GM18868 (cell line): ENCODE measurements at regions not wholly inside any gene's neighbourhood (a gene's known extent, or its start where the extent isn't known, plus 50 kb on each side); places are given as distances from the start of the nearest gene placed in this dataset.

Experiments
- ATAC-seq: cut with Tn5 transposase; IDR thresholded peaks from one replicate; pipeline ENCODE4 v1.9.1; 2021; ENCODE audit warnings: mild to moderate bottlenecking, moderate library complexity; ENCODE audit not compliant: unreplicated experiment

- ATAC-seq, result peak; percentile 88
These were observed 106.2 kb upstream of the NAV3 start for GRCh38 chr12:77724367-77724957.

GRCh38 chr12:77723308-77723707, 107.4 kb upstream of the NAV3 start:
- no peak for ATAC-seq

DNA sequence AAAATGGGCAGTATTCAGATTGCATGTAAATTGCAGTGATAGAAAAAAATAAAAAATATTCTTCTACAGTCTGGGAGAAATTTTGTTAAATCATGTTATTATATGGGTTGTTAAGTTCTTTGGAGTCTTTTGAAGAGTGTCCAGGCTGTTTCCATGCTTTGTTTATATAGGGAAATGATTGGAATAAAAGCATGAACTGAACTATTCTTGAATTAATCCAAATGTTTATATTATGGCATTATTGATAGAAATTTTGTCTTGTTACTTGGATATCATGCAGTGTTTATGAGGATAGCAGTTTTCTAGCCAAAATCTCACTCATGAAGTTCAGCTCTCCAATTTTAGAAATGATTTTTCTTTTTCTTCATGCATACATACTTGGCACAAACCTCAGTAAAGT, 108.2 kb upstream of the NAV3 start:
- ATAC-seq, result no peak

DNA sequence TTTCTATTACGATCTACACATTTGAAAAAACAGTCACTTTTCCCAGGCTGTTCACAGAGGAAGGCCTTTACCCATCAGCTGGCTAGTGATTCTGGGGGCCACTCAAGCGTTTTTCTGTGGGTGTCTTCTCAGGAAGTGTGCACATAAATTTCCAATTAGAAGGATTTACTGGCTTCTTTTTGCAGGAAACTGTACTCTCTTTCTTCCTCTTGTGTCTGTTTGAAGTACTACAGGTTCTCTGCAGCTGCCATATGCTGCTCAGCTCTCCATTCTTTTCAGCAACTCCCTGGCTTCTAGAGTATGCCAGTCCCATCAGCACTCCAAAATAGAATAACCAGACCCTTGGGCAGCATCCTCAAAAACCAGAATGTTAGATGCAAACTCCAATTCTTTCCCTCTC, 110.4 kb upstream of the NAV3 start:
- no peak for ATAC-seq

- ATAC-seq, result no peak
These were observed 120.5 kb upstream of the NAV3 start for GRCh38 chr12:77710209-77710608.

DNA sequence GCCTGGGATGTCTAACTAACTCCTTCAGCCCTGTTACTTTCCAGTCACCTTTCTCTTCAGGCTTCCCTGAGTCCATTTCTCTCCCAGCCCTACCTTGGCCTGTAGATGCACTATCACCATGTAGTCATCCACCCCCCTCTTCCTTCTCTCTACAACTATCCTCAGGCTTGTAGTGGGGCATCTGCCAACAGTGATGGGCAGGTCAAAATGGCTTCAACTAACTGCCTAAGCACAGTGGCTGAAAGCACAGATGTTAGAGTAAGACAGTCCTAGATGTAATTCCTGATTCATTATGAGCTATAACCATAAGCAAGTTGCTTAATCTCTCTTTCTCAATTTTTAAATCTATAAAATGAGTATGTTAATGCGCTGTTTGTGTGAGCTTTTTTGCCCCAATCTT, 133.6 kb upstream of the NAV3 start:
- no peak for ATAC-seq

DNA sequence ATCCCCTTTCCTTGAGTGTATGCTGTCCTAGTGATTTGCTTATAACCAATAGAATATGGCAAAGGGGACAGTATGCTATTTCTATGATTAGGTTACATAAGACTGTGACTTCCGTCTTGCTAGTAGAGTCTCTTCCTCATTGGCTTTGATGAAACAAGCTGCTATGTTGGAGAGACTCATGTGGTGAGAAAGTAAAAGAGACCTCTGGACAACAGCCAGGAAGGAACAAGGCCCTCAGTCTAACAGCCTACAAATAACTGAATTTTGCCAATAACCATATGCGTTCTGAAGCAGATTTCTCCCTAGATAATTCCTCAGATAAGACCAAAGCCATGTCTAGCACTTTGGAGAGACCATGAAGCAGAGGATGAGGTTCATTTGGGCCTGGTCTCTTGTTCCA, 134.5 kb upstream of the NAV3 start:
- ATAC-seq, result no peak

DNA sequence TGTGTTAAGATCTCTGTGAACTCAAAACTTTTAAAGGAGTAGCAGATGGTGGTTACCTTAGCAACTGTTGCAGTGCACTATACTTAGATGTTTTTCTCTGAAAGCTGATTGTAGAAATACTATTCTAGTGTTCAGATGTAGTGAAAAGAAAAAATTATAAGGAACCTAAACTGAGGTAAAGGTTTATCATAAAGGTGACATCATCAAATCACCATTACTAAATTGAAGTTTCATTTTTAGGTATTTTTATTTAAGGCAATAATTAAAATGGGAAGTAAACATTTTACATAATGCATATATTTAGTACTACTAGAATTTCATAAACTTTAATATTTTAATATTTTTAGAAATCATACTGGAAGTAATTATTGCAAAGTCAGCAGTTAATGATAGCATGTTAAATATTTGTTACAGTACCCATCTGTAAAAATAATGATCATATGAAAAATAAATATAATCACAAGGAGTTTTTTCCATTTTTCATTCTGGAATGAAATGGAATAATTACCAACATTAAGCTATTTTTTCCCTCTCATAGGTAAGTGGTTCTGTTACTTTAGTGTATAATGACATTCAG, 141.1 kb upstream of the NAV3 start:
- no peak for ATAC-seq

- no peak for ATAC-seq
These were observed 143.4 kb upstream of the NAV3 start for GRCh38 chr12:77687321-77687720.

DNA sequence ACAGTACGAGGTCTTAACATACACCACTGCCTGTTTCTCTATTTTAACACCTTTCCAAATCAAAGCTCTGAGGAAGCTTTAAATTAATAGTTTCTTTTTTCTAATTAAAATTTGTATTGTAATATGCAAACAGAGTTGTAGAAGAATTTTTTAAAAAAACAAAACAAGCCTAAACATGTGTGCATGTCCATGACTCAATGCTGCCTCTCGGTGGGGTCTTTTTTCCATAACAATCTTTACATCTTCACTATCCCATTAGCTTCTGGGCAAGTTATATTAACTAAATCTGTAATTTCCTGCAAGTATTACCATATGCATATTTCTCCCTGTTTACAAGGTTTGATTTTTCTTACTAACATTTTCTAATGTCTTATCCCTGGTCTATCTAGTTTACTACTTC, 143.9 kb upstream of the NAV3 start:
- no peak for ATAC-seq

DNA sequence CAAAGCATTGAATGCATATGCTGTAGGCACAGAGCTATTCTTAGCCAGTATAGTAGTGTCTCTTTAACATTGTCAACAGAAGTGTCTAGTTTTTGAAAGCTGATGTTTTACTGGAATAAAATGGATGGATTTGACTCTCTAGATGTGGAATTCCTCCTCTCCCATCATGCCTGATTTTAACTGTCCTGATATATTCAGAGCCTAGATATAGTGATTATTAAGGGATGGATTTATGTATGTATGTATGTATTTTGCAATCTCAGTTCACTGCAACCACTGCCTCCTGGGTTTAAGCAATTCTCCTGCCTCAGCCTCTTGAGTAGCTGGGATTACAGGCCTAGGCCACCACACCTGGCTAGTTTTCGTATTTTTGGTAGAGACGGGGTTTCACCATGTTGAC, 144.8 kb upstream of the NAV3 start:
- ATAC-seq, result no peak

- ATAC-seq, result peak; percentile 86
These were observed 145.6 kb upstream of the NAV3 start for GRCh38 chr12:77685112-77685511.

- no peak for ATAC-seq
These were observed 148.2 kb upstream of the NAV3 start for GRCh38 chr12:77682488-77682887.

GRCh38 chr12:77681726-77682125, 149.0 kb upstream of the NAV3 start:
- no peak for ATAC-seq

DNA sequence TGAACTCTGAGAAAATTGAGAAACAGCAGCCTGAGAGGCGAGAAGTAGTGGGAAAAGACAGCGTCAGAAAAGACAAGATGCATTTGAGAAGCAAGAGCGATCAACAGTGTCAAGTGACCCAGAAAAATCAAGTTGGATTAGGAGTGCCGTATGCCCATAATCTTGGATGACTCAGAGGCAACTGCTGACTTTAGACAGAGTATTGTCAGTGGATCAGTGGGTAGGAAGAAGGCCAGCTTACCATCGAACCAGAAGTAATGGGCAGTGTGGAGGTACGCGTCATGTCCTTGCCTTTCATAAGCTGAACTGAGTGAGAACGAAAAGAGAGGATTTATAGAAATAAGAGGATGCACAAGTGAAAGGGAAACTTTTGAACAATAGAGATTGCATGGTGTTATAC, 151.0 kb upstream of the NAV3 start:
- ATAC-seq, result no peak

DNA sequence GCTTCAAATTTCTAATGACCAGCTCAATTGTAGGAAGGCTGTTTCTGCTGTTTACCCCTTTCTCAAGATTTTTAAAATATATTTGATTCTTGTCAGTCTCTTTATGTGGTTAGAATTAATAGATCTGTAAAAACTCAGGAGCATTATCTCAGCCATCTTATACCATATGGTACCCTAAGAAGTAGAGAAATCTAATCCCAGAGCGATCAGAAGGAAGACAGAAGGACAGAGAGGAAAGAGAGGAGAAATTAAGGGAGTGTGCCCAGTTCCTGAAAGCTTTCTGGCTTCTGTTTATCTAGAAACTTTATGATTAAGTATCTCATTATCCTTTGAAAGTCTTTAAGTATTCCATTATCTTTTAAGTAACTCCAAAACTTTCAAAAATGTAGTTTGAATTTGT, 152.1 kb upstream of the NAV3 start:
- ATAC-seq, result no peak

- no peak for ATAC-seq
These were observed 163.6 kb upstream of the NAV3 start for GRCh38 chr12:77667101-77667500.

DNA sequence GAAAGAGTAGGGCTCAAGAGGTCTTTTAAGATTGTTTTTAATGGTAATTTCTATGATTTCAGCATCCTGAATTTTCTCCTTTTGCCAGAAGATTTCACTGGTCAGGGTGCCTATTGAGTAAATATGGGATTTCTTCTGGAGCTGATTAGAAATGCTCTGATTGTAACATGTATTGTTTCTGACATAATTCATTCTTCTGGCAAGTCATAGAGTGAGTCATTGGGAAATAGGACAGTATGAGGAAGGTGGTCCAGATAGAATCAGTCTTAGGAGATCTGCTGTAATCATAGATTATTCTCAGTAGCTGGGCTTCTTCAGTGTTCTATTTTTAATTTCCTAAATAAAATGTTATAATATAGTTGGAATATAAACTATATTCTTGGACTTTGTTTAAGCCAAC, 182.0 kb upstream of the NAV3 start:
- no peak for ATAC-seq

- ATAC-seq, result no peak
These were observed 184.6 kb upstream of the NAV3 start for GRCh38 chr12:77645966-77646598.

GRCh38 chr12:77644915-77645605, 185.6 kb upstream of the NAV3 start:
- no peak for ATAC-seq

GRCh38 chr12:77642246-77642645, 188.4 kb upstream of the NAV3 start:
- ATAC-seq, result no peak

DNA sequence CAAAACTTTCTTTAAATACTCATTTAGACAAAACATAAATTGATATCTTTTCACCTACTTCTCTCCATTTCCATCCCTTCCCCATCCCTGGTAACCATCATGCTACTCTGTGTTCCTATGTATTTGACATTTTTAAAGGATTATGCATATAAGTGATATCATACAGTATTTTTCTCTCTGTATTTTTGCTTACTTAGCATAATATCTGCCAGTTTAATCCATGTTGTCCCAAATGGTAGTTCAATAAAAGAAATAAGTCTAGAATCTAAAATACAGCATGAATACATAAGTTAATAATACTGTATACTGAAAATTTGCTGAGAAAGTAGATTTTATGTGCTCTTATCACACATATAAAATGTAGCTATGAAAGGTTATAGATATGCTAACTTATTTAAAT, 190.3 kb upstream of the NAV3 start:
- no peak for ATAC-seq
